Retina (tissue), 1 donor: ENCODE measurements at regions not wholly inside any gene's neighbourhood (a gene's known extent, or its start where the extent isn't known, plus 50 kb on each side); places are given as distances from the start of the nearest gene placed in this dataset.
"Not testable (repeated sequence)": the region's sequence is repeated elsewhere in the genome, so short reads cannot be mapped to it uniquely, and the experiment has no call there.

Experiments
- DNase-seq: peaks from one replicate; pipeline ENCODE4 v3.0.0-alpha.2; 2016

GRCh38 chr14:23694949-23695663, 58.9 kb downstream of the DHRS2 start:
- DNase-seq: peak; percentile 71

DNA sequence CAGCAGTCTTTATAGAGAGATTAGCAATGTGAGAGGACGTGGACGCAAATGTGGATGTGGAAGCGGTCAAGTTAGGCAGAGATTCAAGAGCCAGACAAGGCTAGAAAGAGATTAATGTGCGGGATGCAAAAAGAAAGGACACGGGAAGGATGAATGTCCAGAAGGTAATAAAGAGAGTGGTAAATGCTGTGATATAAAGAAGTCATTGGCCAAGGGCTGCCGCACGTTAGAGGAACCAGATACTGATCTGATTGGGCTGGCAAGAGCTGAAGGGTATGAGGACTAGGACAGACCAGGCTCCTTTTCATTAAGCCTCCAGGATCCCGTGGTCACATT, 59.5 kb downstream of the DHRS2 start:
- no peak for DNase-seq

GRCh38 chr14:23696701-23697239, 60.6 kb downstream of the DHRS2 start:
- no peak for DNase-seq

GRCh38 chr14:23697680-23698079, 61.5 kb downstream of the DHRS2 start:
- no peak for DNase-seq

DNA sequence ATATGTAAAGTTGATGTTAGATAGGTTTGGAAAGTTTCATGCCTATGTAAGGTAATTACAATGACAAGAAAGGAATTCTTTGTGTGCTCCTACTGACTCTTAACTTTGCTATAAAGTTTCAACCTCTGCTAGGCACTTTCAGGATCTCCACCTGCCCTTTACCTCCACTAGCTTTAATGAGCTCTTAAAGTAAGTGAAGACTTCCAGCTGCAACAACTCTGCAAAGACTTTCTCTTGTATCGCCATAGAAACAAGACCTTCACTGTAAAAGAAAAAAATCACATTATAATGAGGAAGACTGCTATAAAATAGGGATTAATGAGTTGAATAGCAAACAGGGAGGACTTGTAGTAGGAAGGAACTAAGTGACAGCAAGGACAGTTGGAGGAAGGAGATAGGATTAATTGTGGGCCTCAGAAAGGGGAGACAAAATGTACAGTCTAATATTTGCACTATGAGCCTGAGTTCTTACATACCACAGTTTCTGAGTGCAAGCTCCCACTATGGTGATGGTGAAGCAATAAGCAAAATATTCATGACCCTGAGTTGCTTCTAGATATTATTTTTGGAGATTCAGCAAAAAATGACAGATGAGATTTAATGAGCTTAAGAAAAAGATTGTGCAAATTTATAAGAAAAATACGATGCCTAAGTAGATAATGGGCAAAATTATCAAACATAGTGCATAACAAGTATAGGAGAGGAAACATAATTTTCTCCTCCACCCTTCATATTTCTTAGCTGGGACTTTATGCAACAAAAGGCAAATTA, 66.7 kb downstream of the DHRS2 start:
- no peak for DNase-seq

GRCh38 chr14:23704890-23705289, 68.7 kb downstream of the DHRS2 start:
- DNase-seq: no peak

DNA sequence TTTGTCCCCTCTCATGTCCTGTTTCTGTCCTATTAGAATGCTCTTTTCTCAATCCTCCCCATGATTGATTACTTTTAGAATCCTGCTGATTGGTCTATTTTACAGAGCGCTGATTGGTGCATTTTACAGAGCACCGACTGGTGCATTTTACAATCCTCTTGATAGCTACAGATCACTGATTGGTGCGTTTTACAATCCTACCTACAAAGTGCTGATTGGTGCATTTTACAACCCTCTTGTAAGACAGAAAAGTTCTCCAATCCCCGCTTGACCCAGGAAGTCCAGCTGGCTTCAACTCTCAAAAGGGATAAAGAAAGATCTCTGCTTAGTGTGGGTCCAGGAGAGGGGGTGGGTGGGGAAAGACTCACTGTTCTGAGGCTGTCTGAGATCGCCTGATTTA, 71.3 kb downstream of the DHRS2 start:
- DNase-seq: no peak

DNA sequence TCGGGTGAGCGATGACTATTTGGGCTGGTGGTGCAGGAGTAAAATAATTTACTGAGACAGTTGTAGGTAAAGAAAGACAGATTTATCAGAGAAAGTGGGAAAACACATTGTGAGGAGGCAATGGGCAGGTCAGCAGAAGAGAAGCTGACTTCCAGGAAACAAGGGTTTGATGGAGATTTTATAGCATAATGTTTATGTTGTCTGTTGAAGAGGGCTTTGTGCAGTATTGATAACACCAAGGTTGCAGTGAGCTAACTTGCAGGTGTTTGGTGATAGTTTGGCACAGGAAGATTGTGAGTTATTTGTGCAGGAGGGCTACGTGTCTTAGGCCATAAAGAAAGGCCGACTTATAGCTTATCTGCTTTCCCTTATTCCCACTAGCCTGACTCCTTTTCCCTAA, 72.2 kb downstream of the DHRS2 start:
- DNase-seq: no peak

DNA sequence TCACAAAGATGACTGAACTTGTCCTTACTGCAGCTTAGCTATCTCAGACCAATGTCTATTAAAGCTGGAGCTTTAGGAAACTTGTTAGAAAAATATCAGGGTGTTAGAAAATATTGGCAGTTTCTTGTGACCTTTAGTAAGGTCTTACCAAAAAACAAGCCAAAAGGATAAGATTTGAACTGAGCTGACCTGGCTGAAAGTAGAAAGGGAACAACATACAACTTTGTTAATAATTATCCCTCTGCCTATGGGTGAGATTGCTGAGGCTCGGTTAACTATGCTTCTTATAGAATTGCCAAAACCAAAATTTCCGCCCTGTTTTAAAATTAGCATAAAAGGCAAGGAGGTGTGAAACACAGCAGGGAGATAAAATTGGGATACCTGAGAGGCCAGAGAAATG, 73.8 kb downstream of the DHRS2 start:
- no peak for DNase-seq

DNA sequence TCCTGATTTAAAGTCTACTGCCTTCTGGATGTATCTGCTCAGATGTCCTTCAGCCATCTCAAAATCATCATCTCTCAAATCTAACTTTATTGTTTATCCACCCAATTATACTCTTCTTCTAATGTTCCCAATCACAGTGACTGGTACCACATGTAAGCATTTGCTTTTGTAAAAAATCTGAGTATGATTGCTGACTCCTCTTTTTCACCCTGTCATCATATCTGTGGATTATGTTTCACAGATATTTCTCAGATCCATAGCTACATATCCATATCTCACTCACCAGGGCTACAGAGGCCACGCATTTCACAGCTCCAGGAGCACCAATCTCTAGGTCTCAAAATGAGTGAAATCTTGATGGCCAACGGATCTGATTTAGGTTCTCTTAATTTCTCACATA, 76.1 kb downstream of the DHRS2 start:
- no peak for DNase-seq

DNA sequence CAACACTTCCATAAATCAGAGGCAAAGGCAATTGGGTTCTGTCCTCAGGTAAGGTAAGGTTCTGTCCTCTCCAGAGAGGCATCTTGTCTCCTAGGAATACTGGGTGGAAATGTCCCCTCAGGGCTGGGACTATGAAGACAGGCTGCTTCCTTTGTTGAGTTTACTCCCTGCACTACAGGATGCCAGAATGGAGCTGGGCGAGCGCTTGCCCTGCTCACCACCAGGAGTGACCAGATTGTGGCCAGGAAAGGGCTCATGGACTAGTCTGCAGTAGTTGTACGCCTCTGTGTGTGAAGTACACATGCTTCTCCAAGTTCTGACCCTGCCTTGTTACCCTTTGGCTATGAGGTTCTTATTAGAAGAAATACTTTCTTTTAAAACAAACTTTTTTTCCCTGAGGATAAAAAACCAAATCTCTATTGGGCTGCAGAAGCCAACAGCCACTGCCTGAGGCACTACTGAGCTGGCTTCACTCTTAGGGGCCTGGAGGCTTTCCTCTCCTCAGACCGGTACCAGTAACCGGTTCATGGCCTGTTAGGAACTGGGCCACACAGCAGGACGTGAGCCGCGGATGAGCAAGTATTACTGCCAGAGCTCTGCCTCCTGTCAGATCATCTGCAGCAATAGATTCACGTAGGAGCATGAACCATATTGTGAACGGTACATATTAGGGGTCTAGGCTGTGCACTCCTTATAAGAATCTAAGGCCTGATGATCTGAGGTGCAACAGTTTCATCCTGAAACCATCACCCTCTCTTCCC, 83.2 kb downstream of the DHRS2 start:
- no peak for DNase-seq

- no peak for DNase-seq
Observed at GRCh38 chr14:23722675-23723074, 86.5 kb downstream of the DHRS2 start.

DNA sequence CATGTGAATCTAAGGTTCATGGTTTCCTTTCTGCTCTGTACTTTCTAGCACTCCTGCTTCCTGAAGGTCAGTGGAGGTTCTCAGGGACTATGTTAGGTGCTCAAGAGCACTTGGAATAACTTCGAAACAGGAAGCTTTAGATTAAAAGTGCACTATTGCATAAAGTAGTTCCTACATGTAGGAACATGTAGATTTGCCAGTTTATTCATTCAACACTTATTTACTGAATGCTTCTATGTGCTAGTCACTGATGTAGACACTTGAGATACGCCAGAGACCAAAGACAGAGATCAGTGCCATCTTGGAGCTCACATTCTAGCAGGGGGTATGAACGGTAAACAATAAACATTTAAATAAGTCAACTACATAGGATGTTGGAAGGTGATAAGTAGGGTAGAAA, 87.7 kb downstream of the DHRS2 start:
- no peak for DNase-seq

DNA sequence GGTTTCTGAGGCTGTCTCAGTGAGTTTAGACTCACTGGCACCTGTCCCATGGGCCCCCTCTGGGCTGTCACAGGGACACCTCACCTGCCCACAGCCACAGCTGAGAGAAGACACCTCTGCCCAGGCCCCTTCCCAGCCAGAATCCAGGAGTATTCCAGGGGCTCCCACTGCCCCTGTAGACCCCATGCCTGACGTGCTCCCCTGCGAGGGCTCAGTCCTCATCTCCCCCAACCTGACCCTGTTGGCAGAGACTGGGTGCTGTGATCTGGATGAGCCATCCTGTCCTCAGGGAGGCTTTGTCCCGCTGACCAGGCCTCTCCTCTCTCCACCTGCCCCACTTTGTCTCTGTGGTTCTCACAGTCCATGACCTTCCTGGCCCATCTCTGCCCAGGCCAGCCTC, 89.4 kb downstream of the DHRS2 start:
- no peak for DNase-seq

DNA sequence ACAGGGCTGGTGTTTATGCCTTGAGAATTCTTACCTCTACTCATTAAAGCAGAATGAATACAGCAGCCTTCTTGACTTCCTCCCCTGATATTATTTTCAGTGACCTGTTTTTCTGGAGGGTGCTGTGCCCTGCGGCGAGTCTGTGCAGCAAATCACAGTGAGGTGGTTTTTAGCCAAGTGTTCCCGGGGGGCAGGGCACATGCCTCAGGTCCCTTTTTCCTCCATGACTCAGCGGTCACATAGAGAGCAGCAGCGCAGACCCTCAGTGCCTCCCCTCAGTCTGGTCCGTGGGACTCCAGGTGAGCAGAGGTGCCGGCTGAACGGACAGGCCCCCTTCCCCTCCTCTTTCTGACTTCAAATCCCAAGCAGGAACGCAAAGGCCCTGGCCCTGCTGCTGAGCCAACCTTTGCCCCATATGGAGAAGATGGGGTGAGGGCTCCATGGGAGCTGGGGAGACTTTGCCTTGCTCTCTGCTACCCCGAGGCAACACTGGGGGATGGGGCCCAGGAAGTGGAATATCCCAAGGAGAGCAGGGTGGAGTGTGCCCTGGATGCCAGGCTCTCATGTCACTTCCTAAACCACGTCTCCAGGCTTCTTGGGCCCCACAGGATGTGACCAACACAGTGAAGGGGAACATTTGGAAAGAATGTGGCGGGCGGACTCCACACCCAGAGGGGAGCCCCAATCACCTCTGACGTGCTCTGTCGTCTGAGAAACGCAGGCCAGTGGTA, 90.0 kb downstream of the DHRS2 start:
- DNase-seq: no peak

- peak; percentile 36 for DNase-seq
Observed at GRCh38 chr14:23727566-23728335, 91.6 kb downstream of the DHRS2 start.

- no peak for DNase-seq
Observed at GRCh38 chr14:23728791-23729190, 92.6 kb downstream of the DHRS2 start.

GRCh38 chr14:23729720-23730387, 93.7 kb downstream of the DHRS2 start:
- DNase-seq: no peak

DNA sequence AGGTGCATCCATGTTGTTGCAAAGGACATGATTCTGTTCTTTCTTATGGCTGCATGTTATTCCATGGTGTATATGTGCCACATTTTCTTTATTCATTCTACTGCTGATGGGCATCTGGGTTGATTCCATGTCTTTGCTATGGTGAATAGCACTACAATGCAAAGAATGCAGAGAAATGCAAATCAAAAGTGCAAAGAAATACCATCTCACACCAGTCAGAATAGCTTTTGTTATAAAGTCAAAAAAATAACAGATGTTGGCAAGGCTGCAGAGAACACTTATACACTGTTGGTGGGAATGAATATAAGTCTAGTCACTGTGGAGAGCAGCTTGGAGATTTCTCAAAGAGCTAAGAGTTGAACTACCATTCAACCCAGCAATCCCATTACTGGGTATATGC, 99.2 kb downstream of the DHRS2 start:
- DNase-seq: no peak

- DNase-seq: not testable (repeated sequence)
Observed at GRCh38 chr14:23744368-23744767, 108.2 kb downstream of the DHRS2 start.

- DNase-seq: no peak
Observed at GRCh38 chr14:23750357-23750756, 114.2 kb downstream of the DHRS2 start.

DNA sequence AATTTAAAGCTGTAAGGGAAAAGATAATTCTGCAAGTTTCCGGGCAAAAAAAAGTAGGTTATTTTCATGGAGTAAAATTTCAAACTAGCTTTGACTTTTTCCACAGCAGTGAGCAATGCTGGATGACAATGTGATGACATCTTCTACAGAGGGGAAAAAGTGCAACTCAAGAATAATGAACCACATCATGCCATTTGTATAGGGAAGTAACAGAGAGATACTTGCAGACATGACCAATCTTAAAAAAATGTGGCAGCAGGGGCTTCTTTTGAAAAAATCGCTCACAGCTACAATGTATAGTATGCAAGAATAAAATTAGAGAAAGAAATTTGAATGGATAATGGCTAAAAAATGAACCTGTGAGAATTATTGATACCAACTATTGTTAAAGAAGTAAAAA, 115.5 kb downstream of the DHRS2 start:
- DNase-seq: no peak
